HL-60 (cell line): ENCODE measurements at regions not wholly inside any gene's neighbourhood (a gene's known extent, or its start where the extent isn't known, plus 50 kb on each side); places are given as distances from the start of the nearest gene placed in this dataset.

Experiments
- TF ChIP-seq, protein P1 (sequence below): IDR thresholded peaks from one replicate; pipeline ENCODE4 v1.5.1; 2011; ENCODE audit warnings: low read length, control low read depth, inconsistent platforms; ENCODE audit not compliant: insufficient read depth
- TF ChIP-seq, protein P2 (sequence below): IDR thresholded peaks from 2 replicates; pipeline ENCODE4 v1.6.1; 2012; ENCODE audit warnings: low read depth; ENCODE audit not compliant: insufficient replicate concordance

DNA sequence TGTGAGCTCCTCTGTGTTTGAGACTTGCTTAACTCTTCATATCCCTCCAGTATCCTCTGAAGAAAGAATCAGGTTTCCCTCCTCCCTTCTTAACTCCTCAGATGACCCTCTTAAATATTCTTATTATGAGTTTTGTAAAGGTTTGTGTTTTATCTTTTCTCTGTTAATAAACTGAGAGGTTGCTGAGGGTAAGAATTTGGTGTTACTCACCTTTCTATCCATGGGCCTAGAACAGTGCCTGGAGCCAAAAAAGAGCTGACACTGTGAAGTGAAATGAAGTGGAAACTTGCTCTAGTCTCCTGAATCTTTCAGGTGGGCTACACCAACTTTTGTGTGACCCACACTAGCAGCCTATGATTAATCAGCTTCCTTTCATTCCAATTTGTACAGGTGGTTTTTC, 208.4 kb downstream of the CSNK1G3 start:
- TF ChIP-seq, protein P1, sequence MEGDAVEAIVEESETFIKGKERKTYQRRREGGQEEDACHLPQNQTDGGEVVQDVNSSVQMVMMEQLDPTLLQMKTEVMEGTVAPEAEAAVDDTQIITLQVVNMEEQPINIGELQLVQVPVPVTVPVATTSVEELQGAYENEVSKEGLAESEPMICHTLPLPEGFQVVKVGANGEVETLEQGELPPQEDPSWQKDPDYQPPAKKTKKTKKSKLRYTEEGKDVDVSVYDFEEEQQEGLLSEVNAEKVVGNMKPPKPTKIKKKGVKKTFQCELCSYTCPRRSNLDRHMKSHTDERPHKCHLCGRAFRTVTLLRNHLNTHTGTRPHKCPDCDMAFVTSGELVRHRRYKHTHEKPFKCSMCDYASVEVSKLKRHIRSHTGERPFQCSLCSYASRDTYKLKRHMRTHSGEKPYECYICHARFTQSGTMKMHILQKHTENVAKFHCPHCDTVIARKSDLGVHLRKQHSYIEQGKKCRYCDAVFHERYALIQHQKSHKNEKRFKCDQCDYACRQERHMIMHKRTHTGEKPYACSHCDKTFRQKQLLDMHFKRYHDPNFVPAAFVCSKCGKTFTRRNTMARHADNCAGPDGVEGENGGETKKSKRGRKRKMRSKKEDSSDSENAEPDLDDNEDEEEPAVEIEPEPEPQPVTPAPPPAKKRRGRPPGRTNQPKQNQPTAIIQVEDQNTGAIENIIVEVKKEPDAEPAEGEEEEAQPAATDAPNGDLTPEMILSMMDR = no peak
- TF ChIP-seq, protein P2, sequence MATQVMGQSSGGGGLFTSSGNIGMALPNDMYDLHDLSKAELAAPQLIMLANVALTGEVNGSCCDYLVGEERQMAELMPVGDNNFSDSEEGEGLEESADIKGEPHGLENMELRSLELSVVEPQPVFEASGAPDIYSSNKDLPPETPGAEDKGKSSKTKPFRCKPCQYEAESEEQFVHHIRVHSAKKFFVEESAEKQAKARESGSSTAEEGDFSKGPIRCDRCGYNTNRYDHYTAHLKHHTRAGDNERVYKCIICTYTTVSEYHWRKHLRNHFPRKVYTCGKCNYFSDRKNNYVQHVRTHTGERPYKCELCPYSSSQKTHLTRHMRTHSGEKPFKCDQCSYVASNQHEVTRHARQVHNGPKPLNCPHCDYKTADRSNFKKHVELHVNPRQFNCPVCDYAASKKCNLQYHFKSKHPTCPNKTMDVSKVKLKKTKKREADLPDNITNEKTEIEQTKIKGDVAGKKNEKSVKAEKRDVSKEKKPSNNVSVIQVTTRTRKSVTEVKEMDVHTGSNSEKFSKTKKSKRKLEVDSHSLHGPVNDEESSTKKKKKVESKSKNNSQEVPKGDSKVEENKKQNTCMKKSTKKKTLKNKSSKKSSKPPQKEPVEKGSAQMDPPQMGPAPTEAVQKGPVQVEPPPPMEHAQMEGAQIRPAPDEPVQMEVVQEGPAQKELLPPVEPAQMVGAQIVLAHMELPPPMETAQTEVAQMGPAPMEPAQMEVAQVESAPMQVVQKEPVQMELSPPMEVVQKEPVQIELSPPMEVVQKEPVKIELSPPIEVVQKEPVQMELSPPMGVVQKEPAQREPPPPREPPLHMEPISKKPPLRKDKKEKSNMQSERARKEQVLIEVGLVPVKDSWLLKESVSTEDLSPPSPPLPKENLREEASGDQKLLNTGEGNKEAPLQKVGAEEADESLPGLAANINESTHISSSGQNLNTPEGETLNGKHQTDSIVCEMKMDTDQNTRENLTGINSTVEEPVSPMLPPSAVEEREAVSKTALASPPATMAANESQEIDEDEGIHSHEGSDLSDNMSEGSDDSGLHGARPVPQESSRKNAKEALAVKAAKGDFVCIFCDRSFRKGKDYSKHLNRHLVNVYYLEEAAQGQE = no peak
